ENCODE measurements at regions not wholly inside any gene's neighbourhood (a gene's known extent, or its start where the extent isn't known, plus 50 kb on each side); places are given as distances from the start of the nearest gene placed in this dataset.

GRCh38 chr5:26749829-26750228, 288.6 kb downstream of the CDH9 start (continued):
- no peak for TF ChIP-seq YY1 (IDR thresholded peaks at IDR 0.05; ENCODE audit: insufficient read depth, insufficient replicate concordance, low read depth, low read length)
- TF ChIP-seq ZNF788 (CRISPR knock-in tag; IDR thresholded peaks at IDR 0.05; ENCODE audit: borderline replicate concordance) = no peak
- no peak for TF ChIP-seq SIX4 (CRISPR knock-in tag; IDR thresholded peaks at IDR 0.05)
- no peak for TF ChIP-seq MXI1 (IDR thresholded peaks at IDR 0.05; ENCODE audit: borderline replicate concordance, low read depth, low read length)
- no peak for TF ChIP-seq ZNF75D (CRISPR knock-in tag; IDR thresholded peaks at IDR 0.05; ENCODE audit: borderline replicate concordance)
- no peak for TF ChIP-seq TFDP2 (CRISPR knock-in tag; IDR thresholded peaks at IDR 0.05)
- TF ChIP-seq THAP11 (CRISPR knock-in tag; IDR thresholded peaks at IDR 0.05) = no peak

DNA sequence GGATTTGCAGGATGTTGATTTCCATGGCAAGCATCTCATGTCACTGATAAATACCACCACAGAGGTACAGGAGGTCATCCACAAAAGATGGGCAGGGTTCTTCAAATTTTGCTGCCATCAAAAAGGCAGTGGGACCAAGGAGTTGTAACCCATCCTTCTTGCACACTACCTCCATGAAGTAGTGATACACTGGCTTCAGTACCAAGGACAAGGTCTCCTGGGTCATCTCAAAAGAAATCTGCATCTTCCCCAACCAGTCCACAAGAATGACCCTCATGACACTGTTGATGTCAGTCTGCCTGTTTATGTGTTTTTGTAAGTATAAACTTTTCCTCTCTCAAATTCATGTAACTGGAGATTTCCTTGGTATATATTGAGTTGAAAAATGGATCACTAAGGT, 298.2 kb downstream of the CDH9 start:
- Histone ChIP-seq H3K4me1 (ENCODE audit: insufficient read depth, low read length) (no peaks in the 10 kb centered on the region), H3K9me3 (ENCODE audit: low read length) (peaks cover 7% of the 10 kb centered on the region), H4K20me1 (ENCODE audit: insufficient read depth, low read length) (no peaks in the 10 kb centered on the region), H3K4me2 (ENCODE audit: low read depth, low read length) (no peak overlapping the region), H2AFZ (ENCODE audit: low read length) (no peak overlapping the region), H3K27ac (ENCODE audit: extremely low read length, insufficient read depth, low read length) (no peak overlapping the region), H3K36me3 (replicated peaks in 1 of 2; ENCODE audit: control insufficient read depth in 1 of 2, insufficient read depth in 2 of 2, low read length in 2 of 2) (no peaks in the 10 kb centered on the region), H3K9ac (ENCODE audit: insufficient read depth, low read depth, low read length) (no peak overlapping the region), H3K27me3 (ENCODE audit: control insufficient read depth in 1 of 2, insufficient read depth in 2 of 2, low read length in 2 of 2) (no peaks in the 10 kb centered on the region; a peak in 1 of 5 replicates), H3K4me3 (replicated peaks in 1 of 3; ENCODE audit: insufficient read depth in 1 of 3, low read depth in 2 of 3, low read length in 3 of 3) (no peak overlapping the region), H3K79me2 (ENCODE audit: insufficient read depth, low read length) (no peaks in the 10 kb centered on the region)
- ChIA-PET POLR2A (no interaction called here), CTCF (ENCODE audit: low intra/inter-chr PET ratio, low total read pairs) (no interaction called here)
- ATAC-seq (no peak), FAIRE-seq (no peak), DNase-seq (ENCODE audit: low spot score) (no peak)
- BruUV-seq (replicated peaks) = no TSS peak
- in situ Hi-C loops (cut with HindIII; ENCODE audit: extremely low pct_ligation_motif_present, low pct_unique_long_range_greater_than_20kb) (no loop called here), intact Hi-C loops (cut with micrococcal nuclease; ENCODE audit: unreplicated experiment) (no loop called here)
- no peak for TF ChIP-seq SPEN (CRISPR knock-in tag; IDR thresholded peaks at IDR 0.05; ENCODE audit: low read depth)
- no peak for TF ChIP-seq SATB2 (CRISPR knock-in tag; IDR thresholded peaks at IDR 0.05)
- TF ChIP-seq NR2C2 (CRISPR knock-in tag; IDR thresholded peaks at IDR 0.05; ENCODE audit: borderline replicate concordance) = no peak
- no peak for TF ChIP-seq ZNF20 (CRISPR knock-in tag; IDR thresholded peaks at IDR 0.05)
- TF ChIP-seq KLF15 (CRISPR knock-in tag; IDR thresholded peaks at IDR 0.05; ENCODE audit: borderline replicate concordance) = no peak
- no peak for TF ChIP-seq FOSL1 (CRISPR knock-in tag; IDR thresholded peaks at IDR 0.05; ENCODE audit: borderline replicate concordance)
- no peak for TF ChIP-seq ZNF17 (CRISPR knock-in tag; IDR thresholded peaks at IDR 0.05)
- TF ChIP-seq MAFF (IDR thresholded peaks at IDR 0.05; ENCODE audit: low read depth, low read length) = no peak
- TF ChIP-seq ZNF550 (CRISPR knock-in tag; IDR thresholded peaks at IDR 0.05; ENCODE audit: borderline replicate concordance) = no peak
- TF ChIP-seq TCF7 (IDR thresholded peaks at IDR 0.05; ENCODE audit: low read depth) = no peak
- TF ChIP-seq JUNB (CRISPR knock-in tag; IDR thresholded peaks at IDR 0.05; ENCODE audit: borderline replicate concordance) = no peak
- no peak for TF ChIP-seq NCOA1 (CRISPR knock-in tag; IDR thresholded peaks at IDR 0.05)
- TF ChIP-seq IRF9 (CRISPR knock-in tag; IDR thresholded peaks at IDR 0.05; ENCODE audit: borderline replicate concordance) = no peak
